Activated T-helper 17 cell treated with anti-CD3 and anti-CD28 coated beads, Interleukin-2, amount 50 U/mL, for 72 hours (primary cell): ENCODE measurements at regions not wholly inside any gene's neighbourhood (a gene's known extent, or its start where the extent isn't known, plus 50 kb on each side); places are given as distances from the start of the nearest gene placed in this dataset.

ENCODE experiments used
- ATAC-seq: fragments of 150-1000 bp; cut with Tn5 transposase; replicated peaks from 2 replicates; pipeline ENCODE4 v1.10.0; 2021; ENCODE audit warnings: mild to moderate bottlenecking, moderate library complexity
- H3K27ac Mint-ChIP-seq: one replicate; pipeline ENCODE4 v1.8.0; 2022; ENCODE audit warnings: mixed read lengths
- H3K27me3 Mint-ChIP-seq: one replicate; pipeline ENCODE4 v1.8.0; 2022; ENCODE audit warnings: mixed read lengths
- H3K36me3 Mint-ChIP-seq: one replicate; pipeline ENCODE4 v1.8.0; 2022; ENCODE audit warnings: low read depth, mild to moderate bottlenecking, mixed read lengths
- H3K4me1 Mint-ChIP-seq: one replicate; pipeline ENCODE4 v1.8.0; 2022; ENCODE audit warnings: mixed read lengths
- H3K4me3 Mint-ChIP-seq: one replicate; pipeline ENCODE4 v1.8.0; 2022; ENCODE audit warnings: mild to moderate bottlenecking, mixed read lengths
- H3K9me3 Mint-ChIP-seq: one replicate; pipeline ENCODE4 v1.8.0; 2022; ENCODE audit warnings: mixed read lengths

DNA sequence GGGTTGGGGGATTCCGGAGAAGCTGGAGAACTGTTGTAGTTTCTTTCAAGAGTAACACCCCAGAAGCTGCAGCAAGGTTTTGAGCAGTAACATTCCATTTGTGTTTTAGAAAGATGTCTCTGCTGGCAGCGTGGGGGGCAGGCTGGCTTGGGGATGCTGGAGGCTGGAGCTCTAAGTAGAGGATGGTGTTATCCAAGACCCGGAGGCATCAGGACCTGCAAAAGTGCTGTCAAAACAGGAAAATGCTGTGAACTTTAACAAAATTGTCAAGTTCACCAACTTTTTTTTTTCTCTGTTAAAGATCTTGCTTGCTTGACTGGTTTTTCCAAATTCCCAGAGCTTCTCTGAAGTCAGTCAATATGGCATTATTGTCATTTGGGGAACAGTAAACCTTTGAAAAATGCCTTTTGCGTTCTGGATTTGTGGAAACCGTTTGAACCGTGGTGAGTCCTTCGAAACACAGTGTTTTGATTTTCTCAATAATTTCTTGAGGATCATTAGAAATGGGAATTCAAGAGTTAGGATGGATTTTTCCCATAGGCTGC, 189.6 kb upstream of the NLRP1 start:
- Mint-ChIP-seq H3K27ac (no peak overlapping the region), H3K9me3 (no peaks in the 10 kb centered on the region), H3K4me1 (peaks cover 5% of the 10 kb centered on the region), H3K27me3 (peaks cover 36% of the 10 kb centered on the region), H3K36me3 (no peaks in the 10 kb centered on the region), H3K4me3 (no peak overlapping the region)
- no peak for ATAC-seq

- ATAC-seq, result no peak
- Mint-ChIP-seq H3K4me1 (peaks cover 5% of the 10 kb centered on the region), H3K27me3 (peaks cover 39% of the 10 kb centered on the region), H3K9me3 (no peaks in the 10 kb centered on the region), H3K4me3 (no peak overlapping the region), H3K36me3 (no peaks in the 10 kb centered on the region), H3K27ac (no peak overlapping the region)
Measured at GRCh38 chr17:5775098-5775497, 190.8 kb upstream of the NLRP1 start.

- ATAC-seq, result no peak
- Mint-ChIP-seq H3K4me3 (no peak overlapping the region), H3K36me3 (no peaks in the 10 kb centered on the region), H3K4me1 (peaks cover 5% of the 10 kb centered on the region), H3K27me3 (peaks cover 40% of the 10 kb centered on the region), H3K9me3 (no peaks in the 10 kb centered on the region), H3K27ac (no peak overlapping the region)
Measured at GRCh38 chr17:5780476-5780875, 196.2 kb upstream of the NLRP1 start.

- Mint-ChIP-seq H3K4me1 (no peaks in the 10 kb centered on the region), H3K27me3 (peaks cover 35% of the 10 kb centered on the region), H3K36me3 (no peaks in the 10 kb centered on the region), H3K4me3 (no peak overlapping the region), H3K27ac (no peak overlapping the region), H3K9me3 (no peaks in the 10 kb centered on the region)
- no peak for ATAC-seq
Measured at GRCh38 chr17:5781236-5781927, 197.1 kb upstream of the NLRP1 start.

DNA sequence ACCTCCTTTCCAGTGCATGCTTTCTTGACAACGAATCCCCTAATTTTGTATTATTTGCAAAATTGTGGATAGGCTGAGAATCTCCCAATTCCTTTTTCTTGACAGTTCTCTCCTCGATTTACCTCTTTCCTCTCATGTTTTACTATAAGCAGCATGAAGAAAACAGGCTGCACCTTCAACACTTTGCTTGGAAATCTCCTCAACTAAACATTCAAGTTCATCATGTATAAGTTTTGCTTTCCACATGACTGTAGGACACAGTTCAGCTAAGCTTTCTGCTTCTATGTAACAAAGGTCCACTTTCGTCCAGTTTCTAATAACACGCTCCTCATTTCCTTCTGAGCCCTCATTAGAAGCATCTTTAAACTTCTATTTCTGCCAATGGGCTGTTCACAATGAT, 199.0 kb upstream of the NLRP1 start:
- H3K36me3 Mint-ChIP-seq, result no peaks in the 10 kb centered on the region
- ATAC-seq, result no peak
- no peak overlapping the region for H3K4me3 Mint-ChIP-seq
- no peaks in the 10 kb centered on the region for H3K4me1 Mint-ChIP-seq
- H3K9me3 Mint-ChIP-seq, result no peaks in the 10 kb centered on the region
- no peak overlapping the region for H3K27ac Mint-ChIP-seq
- H3K27me3 Mint-ChIP-seq, result peaks cover 31% of the 10 kb centered on the region

DNA sequence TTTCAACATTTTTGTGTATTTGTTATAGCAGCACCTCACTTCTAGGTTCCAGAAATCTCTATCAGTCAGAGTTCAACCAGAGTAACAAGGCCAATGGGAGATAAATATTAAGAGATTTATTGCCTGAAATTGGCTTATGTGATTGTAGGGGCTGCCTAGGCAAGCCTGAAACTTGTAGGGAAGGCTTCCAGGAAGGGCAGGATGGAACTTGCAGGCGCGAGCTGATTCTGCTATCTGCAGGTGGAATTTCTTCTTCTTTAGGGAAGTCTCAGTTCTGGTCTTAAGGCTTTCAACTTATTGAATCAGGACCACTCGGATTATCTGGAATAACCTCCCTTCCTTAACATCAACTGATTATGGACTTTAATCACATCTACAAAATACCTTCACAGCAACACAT, 199.5 kb upstream of the NLRP1 start:
- Mint-ChIP-seq H3K27ac (no peak overlapping the region), H3K27me3 (peaks cover 33% of the 10 kb centered on the region), H3K9me3 (no peaks in the 10 kb centered on the region), H3K36me3 (no peaks in the 10 kb centered on the region), H3K4me1 (no peaks in the 10 kb centered on the region), H3K4me3 (no peak overlapping the region)
- no peak for ATAC-seq

DNA sequence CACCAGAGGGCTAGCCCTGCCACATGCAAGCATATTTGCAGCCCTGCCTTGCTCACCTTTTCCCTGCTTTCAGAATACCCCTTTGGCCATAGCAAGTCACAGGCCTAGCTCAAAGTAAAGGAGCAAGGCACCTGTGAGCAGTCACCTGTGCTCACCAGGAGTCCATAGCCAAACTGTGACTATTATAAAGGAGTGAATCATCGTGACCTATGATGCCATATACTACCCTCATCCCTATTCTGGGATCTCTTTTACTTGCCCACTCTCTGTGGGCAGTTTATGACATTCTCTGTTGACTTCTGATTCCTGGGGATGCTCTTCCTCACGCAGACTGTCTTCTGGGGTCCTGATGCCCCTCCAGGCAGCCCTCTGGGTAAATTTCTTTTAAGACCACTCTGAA, 200.5 kb upstream of the NLRP1 start:
- no peaks in the 10 kb centered on the region for H3K4me1 Mint-ChIP-seq
- H3K27me3 Mint-ChIP-seq, result peaks cover 34% of the 10 kb centered on the region
- H3K36me3 Mint-ChIP-seq, result no peaks in the 10 kb centered on the region
- no peak overlapping the region for H3K4me3 Mint-ChIP-seq
- no peak overlapping the region for H3K27ac Mint-ChIP-seq
- no peaks in the 10 kb centered on the region for H3K9me3 Mint-ChIP-seq
- ATAC-seq, result no peak

DNA sequence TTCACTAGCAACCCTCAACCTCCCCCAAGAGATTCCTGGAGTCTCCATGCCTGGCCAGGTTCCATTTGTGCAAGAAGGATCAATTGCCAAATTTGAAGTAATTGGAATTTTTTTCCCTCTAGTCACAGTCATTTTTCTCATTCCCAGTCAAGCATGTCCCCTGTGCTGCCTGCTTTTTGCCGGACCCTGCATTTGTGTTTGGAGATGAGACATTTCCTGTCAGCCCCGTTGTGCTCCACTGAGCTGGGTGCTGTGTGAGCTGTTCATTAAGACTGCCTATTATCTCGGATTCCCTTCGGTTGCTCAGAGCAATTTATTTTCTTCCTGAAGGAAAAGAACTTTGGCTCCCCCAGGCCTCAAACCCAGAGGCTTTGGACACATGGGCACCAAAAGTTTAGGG, 201.0 kb upstream of the NLRP1 start:
- ATAC-seq, result no peak
- H3K4me1 Mint-ChIP-seq, result no peaks in the 10 kb centered on the region

GRCh38 chr17:5785867-5786509, 201.7 kb upstream of the NLRP1 start:
- no peak overlapping the region for H3K27ac Mint-ChIP-seq
- H3K27me3 Mint-ChIP-seq, result peaks cover 35% of the 10 kb centered on the region
- ATAC-seq, result no peak

More for the DNA sequence above, 201.0 kb upstream of the NLRP1 start:
- Mint-ChIP-seq H3K36me3 (no peaks in the 10 kb centered on the region), H3K9me3 (no peaks in the 10 kb centered on the region), H3K4me3 (no peak overlapping the region), H3K27ac (no peak overlapping the region), H3K27me3 (peaks cover 39% of the 10 kb centered on the region)

DNA sequence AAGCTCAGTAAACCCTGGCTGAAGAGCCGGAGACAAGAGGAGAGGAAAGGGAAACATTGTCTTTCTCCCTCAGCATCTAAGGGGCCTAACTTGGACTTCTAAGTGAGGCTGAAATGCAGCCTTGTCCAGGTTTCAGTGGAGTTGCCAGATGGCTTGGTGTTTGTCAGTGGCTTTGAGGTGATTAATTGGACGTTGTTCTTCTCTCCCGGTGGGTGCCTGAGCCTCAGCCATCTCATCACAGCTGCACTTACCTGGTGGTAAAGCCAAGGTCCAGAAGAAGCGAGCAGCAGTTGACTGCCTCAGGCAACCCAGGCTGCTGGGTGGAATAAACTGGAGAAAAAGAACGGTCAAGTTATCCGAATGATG, 202.2 kb upstream of the NLRP1 start:
- Mint-ChIP-seq H3K27ac (no peak overlapping the region), H3K4me1 (no peaks in the 10 kb centered on the region), H3K36me3 (no peaks in the 10 kb centered on the region), H3K4me3 (no peak overlapping the region), H3K9me3 (no peaks in the 10 kb centered on the region), H3K27me3 (peaks cover 32% of the 10 kb centered on the region)
- ATAC-seq, result no peak

More at GRCh38 chr17:5785867-5786509, 201.7 kb upstream of the NLRP1 start:
- H3K36me3 Mint-ChIP-seq, result no peaks in the 10 kb centered on the region
- H3K9me3 Mint-ChIP-seq, result no peaks in the 10 kb centered on the region
- H3K4me3 Mint-ChIP-seq, result no peak overlapping the region
- H3K4me1 Mint-ChIP-seq, result no peaks in the 10 kb centered on the region

DNA sequence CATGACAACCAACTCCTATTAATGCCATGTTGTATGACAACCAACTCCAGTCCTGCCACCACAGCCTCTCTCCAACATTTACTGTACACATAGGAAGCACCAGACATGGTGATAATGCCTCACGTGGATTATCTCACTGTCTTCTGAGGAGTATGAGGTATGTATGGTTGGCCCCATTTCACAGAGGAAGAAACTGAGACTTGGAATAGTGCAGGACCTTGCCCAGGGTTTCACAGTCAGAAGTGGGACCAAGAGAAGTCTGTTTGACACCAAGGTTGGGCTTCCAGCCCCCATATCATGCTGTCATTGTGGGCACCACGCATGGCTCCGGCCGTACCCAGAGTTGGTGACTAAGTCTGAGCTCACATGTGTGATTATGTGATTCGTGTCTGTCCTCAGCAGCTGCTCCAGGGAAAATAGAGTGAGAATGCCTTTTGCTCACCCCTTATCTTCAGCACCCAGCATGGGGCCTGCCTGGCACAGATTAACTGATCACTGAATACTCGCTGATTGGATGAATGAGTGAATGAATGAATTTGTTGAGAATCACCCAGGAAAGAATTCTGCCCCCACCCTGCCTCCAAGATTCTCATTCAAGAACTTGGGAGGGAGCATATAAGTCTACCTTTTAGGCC, 204.1 kb upstream of the NLRP1 start:
- ATAC-seq, result no peak
- no peak overlapping the region for H3K4me3 Mint-ChIP-seq
- H3K4me1 Mint-ChIP-seq, result no peaks in the 10 kb centered on the region

GRCh38 chr17:5789528-5789927, 205.2 kb upstream of the NLRP1 start:
- H3K9me3 Mint-ChIP-seq, result peaks cover 7% of the 10 kb centered on the region
- no peak overlapping the region for H3K4me3 Mint-ChIP-seq
- H3K27me3 Mint-ChIP-seq, result peaks cover 29% of the 10 kb centered on the region
- H3K4me1 Mint-ChIP-seq, result no peaks in the 10 kb centered on the region
- no peaks in the 10 kb centered on the region for H3K36me3 Mint-ChIP-seq
- ATAC-seq, result no peak
- no peak overlapping the region for H3K27ac Mint-ChIP-seq

More for the DNA sequence above, 204.1 kb upstream of the NLRP1 start:
- Mint-ChIP-seq H3K36me3 (no peaks in the 10 kb centered on the region), H3K27ac (no peak overlapping the region), H3K9me3 (peaks cover 7% of the 10 kb centered on the region), H3K27me3 (peaks cover 33% of the 10 kb centered on the region)

DNA sequence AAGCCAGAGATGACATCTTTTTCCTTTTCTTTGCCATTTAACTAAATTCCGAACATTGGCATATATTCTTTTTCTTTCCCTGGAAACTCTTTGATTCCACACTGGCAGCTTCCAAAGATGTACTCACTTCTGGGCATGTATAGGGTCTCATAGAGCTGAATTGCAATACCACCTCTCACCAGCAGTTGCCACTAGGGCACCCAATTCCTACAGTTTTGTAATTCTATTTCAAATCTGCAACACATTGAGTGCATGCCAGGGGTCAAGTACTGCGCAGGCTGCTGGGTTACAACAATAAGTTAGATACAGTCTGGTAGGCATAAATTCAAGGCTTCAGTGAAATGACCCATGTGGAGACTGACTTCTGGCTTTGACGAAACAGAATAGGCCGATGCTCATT, 208.8 kb upstream of the NLRP1 start:
- no peaks in the 10 kb centered on the region for H3K4me1 Mint-ChIP-seq
- H3K9me3 Mint-ChIP-seq, result peaks cover 7% of the 10 kb centered on the region
- no peak for ATAC-seq
- no peaks in the 10 kb centered on the region for H3K36me3 Mint-ChIP-seq
- H3K27ac Mint-ChIP-seq, result no peak overlapping the region
- peaks cover 30% of the 10 kb centered on the region for H3K27me3 Mint-ChIP-seq
- H3K4me3 Mint-ChIP-seq, result no peak overlapping the region

GRCh38 chr17:5793899-5794298, 209.6 kb upstream of the NLRP1 start:
- Mint-ChIP-seq H3K4me3 (no peak overlapping the region), H3K27me3 (peaks cover 26% of the 10 kb centered on the region), H3K27ac (no peak overlapping the region), H3K36me3 (no peaks in the 10 kb centered on the region), H3K9me3 (peaks cover 7% of the 10 kb centered on the region), H3K4me1 (no peaks in the 10 kb centered on the region)
- ATAC-seq, result no peak

- Mint-ChIP-seq H3K4me3 (no peak overlapping the region), H3K36me3 (no peaks in the 10 kb centered on the region), H3K27ac (no peak overlapping the region), H3K9me3 (peaks cover 7% of the 10 kb centered on the region), H3K27me3 (peaks cover 29% of the 10 kb centered on the region), H3K4me1 (no peaks in the 10 kb centered on the region)
- no peak for ATAC-seq
Measured at GRCh38 chr17:5794385-5794784, 210.1 kb upstream of the NLRP1 start.
